ENCODE measurements at regions not wholly inside any gene's neighbourhood (a gene's known extent, or its start where the extent isn't known, plus 50 kb on each side); places are given as distances from the start of the nearest gene placed in this dataset.

GRCh38 chr3:158882445-158882844, 80.6 kb downstream of the MFSD1 start:
- no peak for TF ChIP-seq CTCF (IDR thresholded peaks at IDR 0.05; ENCODE audit: borderline replicate concordance, insufficient read depth, low read depth, low read length)
- H3K4me3 ChIP-seq (ENCODE audit: low read depth, low read length): no peak overlapping the region

- no peak for TF ChIP-seq CTCF (IDR thresholded peaks at IDR 0.05; ENCODE audit: borderline replicate concordance, insufficient read depth, low read depth, low read length)
Measured at GRCh38 chr3:158896729-158897128, 94.9 kb downstream of the MFSD1 start.

GRCh38 chr3:158906749-158907148, 104.9 kb downstream of the MFSD1 start:
- TF ChIP-seq CTCF (IDR thresholded peaks at IDR 0.05; ENCODE audit: borderline replicate concordance, insufficient read depth, low read depth, low read length): no peak
- H3K4me3 ChIP-seq (ENCODE audit: low read depth, low read length): no peak overlapping the region

More at GRCh38 chr3:158896729-158897128, 94.9 kb downstream of the MFSD1 start:
- H3K4me3 ChIP-seq (ENCODE audit: low read depth, low read length): no peak overlapping the region

GRCh38 chr3:158908187-158908734, 106.4 kb downstream of the MFSD1 start:
- TF ChIP-seq CTCF (IDR thresholded peaks at IDR 0.05; ENCODE audit: borderline replicate concordance, insufficient read depth, low read depth, low read length): no peak

GRCh38 chr3:158909870-158910269, 108.0 kb downstream of the MFSD1 start:
- no peak overlapping the region for H3K4me3 ChIP-seq (ENCODE audit: low read depth, low read length)
- no peak for TF ChIP-seq CTCF (IDR thresholded peaks at IDR 0.05; ENCODE audit: borderline replicate concordance, insufficient read depth, low read depth, low read length)

More at GRCh38 chr3:158908187-158908734, 106.4 kb downstream of the MFSD1 start:
- H3K4me3 ChIP-seq (ENCODE audit: low read depth, low read length): no peak overlapping the region

- TF ChIP-seq CTCF (IDR thresholded peaks at IDR 0.05; ENCODE audit: borderline replicate concordance, insufficient read depth, low read depth, low read length): no peak
- no peak overlapping the region for H3K4me3 ChIP-seq (ENCODE audit: low read depth, low read length)
Measured at GRCh38 chr3:158911586-158911985, 109.7 kb downstream of the MFSD1 start.

- no peak for TF ChIP-seq CTCF (IDR thresholded peaks at IDR 0.05; ENCODE audit: borderline replicate concordance, insufficient read depth, low read depth, low read length)
- no peak overlapping the region for H3K4me3 ChIP-seq (ENCODE audit: low read depth, low read length)
Measured at GRCh38 chr3:158912188-158912587, 110.3 kb downstream of the MFSD1 start.
